ENCODE measurements at regions not wholly inside any gene's neighbourhood (a gene's known extent, or its start where the extent isn't known, plus 50 kb on each side); places are given as distances from the start of the nearest gene placed in this dataset.

DNA sequence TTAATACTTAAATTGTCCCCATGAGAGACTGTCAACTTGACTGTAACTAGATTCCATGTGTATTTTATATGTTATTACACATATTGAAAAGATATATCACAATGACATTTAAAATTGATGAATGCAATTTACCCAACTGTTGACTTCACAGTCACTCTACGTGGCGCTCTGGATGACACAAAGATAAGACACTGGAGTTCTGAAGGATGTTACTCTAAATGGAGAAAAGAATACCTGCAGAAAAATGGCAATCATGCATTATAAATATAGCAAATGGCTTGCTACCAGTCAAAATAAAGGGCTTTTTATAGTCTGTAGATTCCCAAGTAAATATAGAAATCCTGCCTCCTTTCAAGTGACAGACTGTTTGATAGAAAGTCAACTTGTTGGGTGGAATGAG lies 143.6 kb upstream of the KLF6 start:
- Mint-ChIP-seq H3K4me3 (ENCODE audit: unreplicated experiment) (no peak overlapping the region), H3K9me3 (ENCODE audit: unreplicated experiment) (no peaks in the 10 kb centered on the region), H3K27me3 (ENCODE audit: insufficient read depth, unreplicated experiment) (no peaks in the 10 kb centered on the region), H3K4me1 (ENCODE audit: insufficient read depth, unreplicated experiment) (peaks cover 6% of the 10 kb centered on the region), H3K27ac (ENCODE audit: low read depth, unreplicated experiment) (no peak overlapping the region), H3K36me3 (ENCODE audit: insufficient read depth, unreplicated experiment) (no peaks in the 10 kb centered on the region)
- BruUV-seq (replicated peaks), result no TSS peak
- TF ChIP-seq, protein P1, sequence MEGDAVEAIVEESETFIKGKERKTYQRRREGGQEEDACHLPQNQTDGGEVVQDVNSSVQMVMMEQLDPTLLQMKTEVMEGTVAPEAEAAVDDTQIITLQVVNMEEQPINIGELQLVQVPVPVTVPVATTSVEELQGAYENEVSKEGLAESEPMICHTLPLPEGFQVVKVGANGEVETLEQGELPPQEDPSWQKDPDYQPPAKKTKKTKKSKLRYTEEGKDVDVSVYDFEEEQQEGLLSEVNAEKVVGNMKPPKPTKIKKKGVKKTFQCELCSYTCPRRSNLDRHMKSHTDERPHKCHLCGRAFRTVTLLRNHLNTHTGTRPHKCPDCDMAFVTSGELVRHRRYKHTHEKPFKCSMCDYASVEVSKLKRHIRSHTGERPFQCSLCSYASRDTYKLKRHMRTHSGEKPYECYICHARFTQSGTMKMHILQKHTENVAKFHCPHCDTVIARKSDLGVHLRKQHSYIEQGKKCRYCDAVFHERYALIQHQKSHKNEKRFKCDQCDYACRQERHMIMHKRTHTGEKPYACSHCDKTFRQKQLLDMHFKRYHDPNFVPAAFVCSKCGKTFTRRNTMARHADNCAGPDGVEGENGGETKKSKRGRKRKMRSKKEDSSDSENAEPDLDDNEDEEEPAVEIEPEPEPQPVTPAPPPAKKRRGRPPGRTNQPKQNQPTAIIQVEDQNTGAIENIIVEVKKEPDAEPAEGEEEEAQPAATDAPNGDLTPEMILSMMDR (IDR thresholded peaks at IDR 0.05; ENCODE audit: unreplicated experiment), result no peak
- POLR2A ChIA-PET, result no interaction called here
- intact Hi-C loops (cut with micrococcal nuclease), result no loop called here
- DNase-seq (ENCODE audit: unreplicated experiment), result no peak
- CTCF ChIA-PET, result no interaction called here

DNA sequence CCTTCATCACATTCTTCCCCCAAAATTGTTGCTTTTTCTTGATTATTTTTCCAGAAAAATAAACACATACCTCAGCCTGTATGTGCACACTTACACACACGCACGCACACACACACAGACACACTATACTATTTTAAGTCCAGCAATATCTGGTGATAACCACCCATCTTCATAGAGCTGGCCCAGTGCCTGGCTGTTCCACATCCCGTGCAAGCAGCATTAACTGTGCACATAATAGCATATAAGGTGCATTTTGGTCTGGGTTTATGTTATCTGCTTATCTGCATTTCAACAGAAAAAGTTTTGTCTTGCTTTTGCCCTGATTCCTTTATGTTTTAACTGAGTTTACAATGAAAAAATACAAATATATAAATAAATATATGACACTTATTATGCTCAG lies 143.1 kb upstream of the KLF6 start:
- TF ChIP-seq, protein P1 (IDR thresholded peaks at IDR 0.05; ENCODE audit: unreplicated experiment), result no peak
- no peaks in the 10 kb centered on the region for H3K27me3 Mint-ChIP-seq (ENCODE audit: insufficient read depth, unreplicated experiment)
- ChIA-PET CTCF (no interaction called here), POLR2A (no interaction called here)
- peaks cover 6% of the 10 kb centered on the region for H3K4me1 Mint-ChIP-seq (ENCODE audit: insufficient read depth, unreplicated experiment)
- H3K27ac Mint-ChIP-seq (ENCODE audit: low read depth, unreplicated experiment), result no peak overlapping the region
- intact Hi-C loops (cut with micrococcal nuclease), result no loop called here
- BruUV-seq (replicated peaks), result no TSS peak
- no peak overlapping the region for H3K4me3 Mint-ChIP-seq (ENCODE audit: unreplicated experiment)
- no peaks in the 10 kb centered on the region for H3K9me3 Mint-ChIP-seq (ENCODE audit: unreplicated experiment)
- DNase-seq (ENCODE audit: unreplicated experiment), result no peak
- no peaks in the 10 kb centered on the region for H3K36me3 Mint-ChIP-seq (ENCODE audit: insufficient read depth, unreplicated experiment)

GRCh38 chr10:3926675-3927525 lies 141.9 kb upstream of the KLF6 start:
- no peak overlapping the region for H3K4me3 Mint-ChIP-seq (ENCODE audit: unreplicated experiment)
- no peaks in the 10 kb centered on the region for H3K27me3 Mint-ChIP-seq (ENCODE audit: insufficient read depth, unreplicated experiment)
- ChIA-PET POLR2A (no interaction called here), CTCF (interaction anchor here (1.3 kb wide), 1 partner anchor 23 kb away, joined by 4 read pairs; no protein-coding TSS in a partner anchor)
- TF ChIP-seq, protein P1 (IDR thresholded peaks at IDR 0.05; ENCODE audit: unreplicated experiment), result no peak
- no TSS peak for BruUV-seq (replicated peaks)
- DNase-seq (ENCODE audit: unreplicated experiment), result peak; percentile 8
- no peak overlapping the region for H3K27ac Mint-ChIP-seq (ENCODE audit: low read depth, unreplicated experiment)
- H3K4me1 Mint-ChIP-seq (ENCODE audit: insufficient read depth, unreplicated experiment), result peaks cover 6% of the 10 kb centered on the region
- H3K36me3 Mint-ChIP-seq (ENCODE audit: insufficient read depth, unreplicated experiment), result no peaks in the 10 kb centered on the region
- intact Hi-C loops (cut with micrococcal nuclease), result no loop called here
- no peaks in the 10 kb centered on the region for H3K9me3 Mint-ChIP-seq (ENCODE audit: unreplicated experiment)

GRCh38 chr10:3926258-3926657 lies 141.2 kb upstream of the KLF6 start:
- H3K4me3 Mint-ChIP-seq (ENCODE audit: unreplicated experiment), result no peak overlapping the region
- no peaks in the 10 kb centered on the region for H3K27me3 Mint-ChIP-seq (ENCODE audit: insufficient read depth, unreplicated experiment)
- peaks cover 6% of the 10 kb centered on the region for H3K4me1 Mint-ChIP-seq (ENCODE audit: insufficient read depth, unreplicated experiment)
- TF ChIP-seq, protein P1 (IDR thresholded peaks at IDR 0.05; ENCODE audit: unreplicated experiment), result no peak
- H3K27ac Mint-ChIP-seq (ENCODE audit: low read depth, unreplicated experiment), result no peak overlapping the region
- no TSS peak for BruUV-seq (replicated peaks)
- no peak for DNase-seq (ENCODE audit: unreplicated experiment)
- H3K9me3 Mint-ChIP-seq (ENCODE audit: unreplicated experiment), result no peaks in the 10 kb centered on the region
- CTCF ChIA-PET, result interaction anchor here (1.3 kb wide), 1 partner anchor 24 kb away, joined by 4 read pairs; no protein-coding TSS in a partner anchor
- POLR2A ChIA-PET, result no interaction called here
- H3K36me3 Mint-ChIP-seq (ENCODE audit: insufficient read depth, unreplicated experiment), result no peaks in the 10 kb centered on the region
- intact Hi-C loops (cut with micrococcal nuclease), result no loop called here
